Psoas muscle (tissue), 7 donors: ENCODE measurements at regions not wholly inside any gene's neighbourhood (a gene's known extent, or its start where the extent isn't known, plus 50 kb on each side); places are given as distances from the start of the nearest gene placed in this dataset.

Source experiments
- ATAC-seq, 4 donors: fragments of 200-7000 bp; cut with Tn5 transposase; one replicate each; pipeline ENCODE4 v1.9.1; 2020; ENCODE audit warnings: moderate library complexity in 3 of 4, mild to moderate bottlenecking in 2 of 4
- DNase-seq, 2 donors: peaks; one replicate each; pipeline ENCODE4 v3.0.0-alpha.2; 2020
- H3K27ac ChIP-seq: fragments of 200-600 bp; one replicate; pipeline ENCODE4 v1.8.0; 2022
- H3K27me3 ChIP-seq, 3 donors: fragments of 200-600 bp in 1 of 3; one replicate each; pipeline versions ENCODE4 v1.6.1 to v1.8.0; 2013 to 2022; ENCODE audit warnings: low read length in 2 of 3, mild to moderate bottlenecking in 2 of 3, moderate library complexity in 1 of 3; ENCODE audit not compliant: insufficient read depth in 3 of 3
- H3K36me3 ChIP-seq, 2 donors: fragments of 200-600 bp in 1 of 2; one replicate each; pipeline versions ENCODE4 v1.6.1 to v1.8.0; 2013 to 2022; ENCODE audit warnings: low read depth in 1 of 2, mild to moderate bottlenecking in 1 of 2, moderate library complexity in 1 of 2; ENCODE audit not compliant: insufficient read depth in 1 of 2
- H3K4me1 ChIP-seq: fragments of 200-600 bp; one replicate; pipeline ENCODE4 v1.8.0; 2022
- H3K4me3 ChIP-seq: fragments of 200-600 bp; one replicate; pipeline ENCODE4 v1.8.0; 2022; ENCODE audit warnings: mild to moderate bottlenecking
- H3K9me3 ChIP-seq: fragments of 200-600 bp; one replicate; pipeline ENCODE4 v1.8.0; 2022
- CTCF ChIP-seq: fragments of 200-600 bp; IDR thresholded peaks from one replicate; pipeline ENCODE4 v1.8.0; 2022; ENCODE audit warnings: antibody characterized with exemption
- WGBS, 3 donors: extraction: QIAGEN DNeasy Blood & Tissue Kit; methylation state at CpG; one replicate each; pipeline versions ENCODE4 v1.1.6 to v1.1.7; 2013; 5-methylcytosine and 5-hydroxymethylcytosine counted together
- intact Hi-C, 2 donors: fragments of 100-400 bp; cut with DNase I; formaldehyde crosslinking; loops; one replicate each; pipeline versions ENCODE4 v1.11.0 to v1.14.2; 2022
- donor health status: healthy with polysubstance abuse.
- donor health status: DM: no; HTN: no; CAD: no; lungs with moderate emphysema.
- donor health status: Bipolar disorder and iron deficiency.
- donor health status: healthy.
- donor health status: DM: yes; HTN: yes; CAD: no.
- donor health status: DM: no; HTN: no; CAD: no.
- donor health status: DM: yes; HTN: yes; CAD: no.

GRCh38 chr4:188197566-188197965 is 58.3 kb downstream of the TRIML1 start:
- Histone ChIP-seq H3K27me3 (no peaks in the 10 kb centered on the region), H3K27ac (no peak overlapping the region), H3K4me1 (no peaks in the 10 kb centered on the region), H3K9me3 (no peaks in the 10 kb centered on the region), H3K4me3 (no peak overlapping the region), H3K36me3 (no peaks in the 10 kb centered on the region)
- no peak for DNase-seq
- 88 to 89% (median 89%) methylated on average over 9 of the region's 9 CpGs for WGBS, 3 donors
- TF ChIP-seq CTCF, result no peak
- no peak for ATAC-seq
- intact Hi-C loops, result no loop called here

- WGBS, 3 donors, result 74 to 79% (median 79%) methylated on average over 11 of the region's 11 CpGs
- no peaks in the 10 kb centered on the region for H3K36me3 ChIP-seq
- intact Hi-C loops, result no loop called here
- H3K27me3 ChIP-seq, result no peaks in the 10 kb centered on the region
- ATAC-seq (no peak), DNase-seq (no peak)
- no peaks in the 10 kb centered on the region for H3K4me1 ChIP-seq
- H3K27ac ChIP-seq, result no peak overlapping the region
- TF ChIP-seq CTCF, result no peak
- no peak overlapping the region for H3K4me3 ChIP-seq
- no peaks in the 10 kb centered on the region for H3K9me3 ChIP-seq
Measured at GRCh38 chr4:188198982-188199792, 59.9 kb downstream of the TRIML1 start.

- ATAC-seq (no peak), DNase-seq (no peak)
- H3K27ac ChIP-seq, result no peak overlapping the region
- H3K4me1 ChIP-seq, result no peaks in the 10 kb centered on the region
- 47 to 81% (median 78%) methylated on average over 3 of the region's 3 CpGs for WGBS, 3 donors
- H3K36me3 ChIP-seq, result no peaks in the 10 kb centered on the region
- no peaks in the 10 kb centered on the region for H3K9me3 ChIP-seq
- no peak for TF ChIP-seq CTCF
- H3K4me3 ChIP-seq, result no peak overlapping the region
- H3K27me3 ChIP-seq, result no peaks in the 10 kb centered on the region
- intact Hi-C loops, result no loop called here
Measured at GRCh38 chr4:188201851-188202250, 62.6 kb downstream of the TRIML1 start.

- Histone ChIP-seq H3K27ac (no peak overlapping the region), H3K36me3 (no peaks in the 10 kb centered on the region), H3K4me3 (no peak overlapping the region), H3K27me3 (no peaks in the 10 kb centered on the region), H3K9me3 (no peaks in the 10 kb centered on the region), H3K4me1 (no peaks in the 10 kb centered on the region)
- ATAC-seq (no peak), DNase-seq (no peak)
- intact Hi-C loops, result no loop called here
- no peak for TF ChIP-seq CTCF
- 96 to 97% (median 96%) methylated on average over 3 of the region's 3 CpGs for WGBS, 3 donors
Measured at GRCh38 chr4:188206783-188207182, 67.5 kb downstream of the TRIML1 start.

- Histone ChIP-seq H3K27ac (no peak overlapping the region), H3K27me3 (no peaks in the 10 kb centered on the region), H3K4me1 (no peaks in the 10 kb centered on the region), H3K36me3 (no peaks in the 10 kb centered on the region), H3K4me3 (no peak overlapping the region), H3K9me3 (no peaks in the 10 kb centered on the region)
- ATAC-seq, result no peak
- TF ChIP-seq CTCF, result no peak
- intact Hi-C loops, result no loop called here
- 36 to 62% (median 36%) methylated on average over 5 of the region's 5 CpGs for WGBS, 3 donors
- DNase-seq, result no peak
Measured at GRCh38 chr4:188214861-188215260, 75.6 kb downstream of the TRIML1 start.
